NT2/D1 (cell line): ENCODE measurements at regions not wholly inside any gene's neighbourhood (a gene's known extent, or its start where the extent isn't known, plus 50 kb on each side); places are given as distances from the start of the nearest gene placed in this dataset.

Experiments
- DNase-seq: peaks from one replicate; pipeline ENCODE4 v3.0.0-alpha.2; 2011; ENCODE audit warnings: low read depth, low spot score
- H3K27me3 ChIP-seq: 2 replicates; pipeline ENCODE4 v1.6.0; 2011; ENCODE audit warnings: mild to moderate bottlenecking; ENCODE audit not compliant: insufficient read length, insufficient read depth
- H3K36me3 ChIP-seq: 2 replicates; pipeline ENCODE4 v1.6.1; 2011; ENCODE audit warnings: mild to moderate bottlenecking, low read length, mixed read lengths; ENCODE audit not compliant: insufficient read depth, insufficient read length
- H3K4me1 ChIP-seq: 2 replicates; pipeline ENCODE4 v1.5.1; 2011; ENCODE audit not compliant: insufficient read depth, insufficient read length
- H3K4me3 ChIP-seq: 2 replicates; pipeline ENCODE4 v1.5.1; 2011; ENCODE audit warnings: low read depth; ENCODE audit not compliant: insufficient read length
- H3K9ac ChIP-seq: 2 replicates; pipeline ENCODE4 v1.6.0; 2011; ENCODE audit warnings: low read depth; ENCODE audit not compliant: insufficient read length
- H3K9me3 ChIP-seq: 2 replicates; pipeline ENCODE4 v1.5.1; 2011; ENCODE audit warnings: mild to moderate bottlenecking, low read length; ENCODE audit not compliant: insufficient read depth
- SUZ12 ChIP-seq: IDR thresholded peaks from 2 replicates; pipeline ENCODE4 v1.6.1; 2011; ENCODE audit not compliant: insufficient read length, insufficient read depth; ENCODE audit errors: extremely low read depth
- YY1 ChIP-seq: IDR thresholded peaks from 2 replicates; pipeline ENCODE4 v1.6.1; 2011; ENCODE audit not compliant: insufficient read length, insufficient read depth
- ZNF274 ChIP-seq: IDR thresholded peaks from 2 replicates; pipeline ENCODE4 v1.6.1; 2011; ENCODE audit warnings: mild to moderate bottlenecking, low read depth, low read length

- no peaks in the 10 kb centered on the region for H3K36me3 ChIP-seq
- TF ChIP-seq YY1 (no peak), ZNF274 (no peak), SUZ12 (no peak)
- H3K9ac ChIP-seq = no peak overlapping the region
- no peaks in the 10 kb centered on the region for H3K27me3 ChIP-seq
- DNase-seq = no peak
- no peaks in the 10 kb centered on the region for H3K9me3 ChIP-seq
- no peaks in the 10 kb centered on the region for H3K4me1 ChIP-seq
- H3K4me3 ChIP-seq = no peak overlapping the region
Measured at GRCh38 chr2:144942516-144943256, 422.8 kb upstream of the ZEB2 start.

DNA sequence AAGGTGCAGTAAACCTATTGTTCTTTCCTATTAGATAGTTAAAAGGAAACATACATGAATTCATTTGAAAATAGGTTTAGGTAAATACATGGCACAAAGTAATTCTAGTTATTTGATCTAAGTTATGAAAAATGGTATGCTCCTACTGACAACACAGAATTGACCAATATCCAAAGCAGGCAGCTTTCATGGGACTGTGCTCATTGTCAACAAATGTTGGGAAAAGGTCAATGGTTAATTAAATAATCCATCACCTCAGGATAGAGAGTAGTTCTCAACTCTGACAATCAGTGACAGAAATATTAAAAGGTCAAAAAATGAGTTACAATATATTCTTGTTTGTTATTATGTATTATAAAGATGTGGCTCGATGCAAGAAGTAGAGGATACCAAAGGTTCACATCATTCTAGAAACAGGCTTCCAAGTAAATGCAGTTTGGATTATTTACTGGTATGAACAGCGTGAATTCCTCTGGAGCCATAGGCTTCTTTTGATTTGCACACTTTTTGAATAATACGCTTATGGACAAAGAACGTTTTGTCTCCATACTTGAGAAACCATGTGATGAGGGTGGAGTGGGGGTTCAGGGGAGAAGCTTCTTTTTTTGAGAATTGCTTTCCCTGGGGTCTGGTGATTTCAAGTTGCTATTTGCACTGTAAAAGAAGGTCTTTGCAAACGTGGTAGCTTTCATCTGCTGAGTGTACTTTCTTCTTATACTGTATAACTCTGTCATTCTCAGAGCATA, 422.0 kb upstream of the ZEB2 start:
- no peaks in the 10 kb centered on the region for H3K9me3 ChIP-seq
- TF ChIP-seq SUZ12 (no peak), YY1 (no peak), ZNF274 (no peak)
- no peaks in the 10 kb centered on the region for H3K27me3 ChIP-seq
- no peak for DNase-seq
- no peak overlapping the region for H3K9ac ChIP-seq
- no peaks in the 10 kb centered on the region for H3K4me1 ChIP-seq
- H3K36me3 ChIP-seq = no peaks in the 10 kb centered on the region
- no peak overlapping the region for H3K4me3 ChIP-seq

DNA sequence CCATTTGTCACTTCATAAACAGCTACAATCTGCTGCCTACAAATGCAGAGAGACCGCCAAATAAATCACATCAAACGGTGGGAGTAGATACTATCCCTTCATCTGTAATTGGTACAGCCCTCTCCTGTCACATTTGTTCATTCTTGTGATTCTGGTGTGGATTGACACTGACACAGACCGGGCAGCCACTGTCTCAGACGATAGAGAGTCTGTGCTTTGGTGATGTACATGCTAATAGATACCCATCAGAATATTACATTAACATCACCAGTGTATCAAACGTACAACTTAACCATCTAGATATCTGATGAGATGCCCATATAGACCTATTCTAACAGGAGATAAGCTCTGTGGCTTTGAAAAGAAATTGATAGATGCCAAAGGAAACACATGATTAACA, 419.7 kb upstream of the ZEB2 start:
- TF ChIP-seq ZNF274 (no peak), YY1 (no peak), SUZ12 (no peak)
- H3K9ac ChIP-seq = no peak overlapping the region
- H3K4me1 ChIP-seq = no peaks in the 10 kb centered on the region
- no peaks in the 10 kb centered on the region for H3K9me3 ChIP-seq
- no peaks in the 10 kb centered on the region for H3K36me3 ChIP-seq
- no peak for DNase-seq
- H3K27me3 ChIP-seq = no peaks in the 10 kb centered on the region
- H3K4me3 ChIP-seq = no peak overlapping the region

DNA sequence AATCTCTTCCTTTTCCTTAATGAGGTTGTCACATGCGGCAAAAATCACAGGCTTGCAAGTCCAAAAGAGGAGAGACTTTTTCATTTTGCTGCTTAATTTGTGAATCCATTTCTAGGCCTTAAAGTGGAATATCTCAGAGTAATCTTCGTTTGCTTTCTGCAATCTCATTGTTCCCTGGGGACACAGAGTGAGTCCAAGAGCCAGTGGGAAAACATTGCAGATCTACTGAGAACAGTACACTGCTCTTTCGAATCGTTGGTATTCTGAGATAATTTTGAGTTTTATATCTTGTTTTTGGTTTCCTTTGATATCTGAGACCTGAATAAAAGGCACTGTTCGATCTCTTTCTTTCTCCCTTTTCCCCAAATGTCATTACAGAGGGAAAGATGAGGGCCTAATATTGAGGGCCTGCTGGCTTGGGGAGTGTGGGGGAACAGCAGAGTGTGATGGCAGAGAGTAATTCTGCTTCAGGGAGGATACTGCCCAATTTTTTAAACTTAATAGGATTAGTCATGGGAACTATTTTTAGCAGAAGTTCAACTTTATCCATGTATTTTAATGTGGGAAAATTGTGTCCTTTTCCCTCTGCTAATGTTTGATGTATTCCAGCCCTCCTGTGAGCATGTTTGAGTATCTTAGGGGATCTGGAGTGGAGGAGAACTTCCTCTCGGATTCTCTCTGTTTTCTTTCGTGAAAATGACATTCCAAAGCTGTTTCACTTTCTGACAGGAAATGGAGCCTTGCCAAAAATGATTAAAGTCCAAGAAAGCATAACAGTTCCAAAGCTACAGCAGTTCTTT, 418.2 kb upstream of the ZEB2 start:
- Histone ChIP-seq H3K4me3 (no peak overlapping the region), H3K4me1 (no peaks in the 10 kb centered on the region), H3K27me3 (no peaks in the 10 kb centered on the region), H3K9ac (no peak overlapping the region), H3K9me3 (no peaks in the 10 kb centered on the region), H3K36me3 (no peaks in the 10 kb centered on the region)
- no peak for DNase-seq
- no peak for TF ChIP-seq SUZ12
- no peak for TF ChIP-seq YY1
- TF ChIP-seq ZNF274 = no peak

GRCh38 chr2:144937066-144937465, 417.1 kb upstream of the ZEB2 start:
- no peaks in the 10 kb centered on the region for H3K4me1 ChIP-seq

DNA sequence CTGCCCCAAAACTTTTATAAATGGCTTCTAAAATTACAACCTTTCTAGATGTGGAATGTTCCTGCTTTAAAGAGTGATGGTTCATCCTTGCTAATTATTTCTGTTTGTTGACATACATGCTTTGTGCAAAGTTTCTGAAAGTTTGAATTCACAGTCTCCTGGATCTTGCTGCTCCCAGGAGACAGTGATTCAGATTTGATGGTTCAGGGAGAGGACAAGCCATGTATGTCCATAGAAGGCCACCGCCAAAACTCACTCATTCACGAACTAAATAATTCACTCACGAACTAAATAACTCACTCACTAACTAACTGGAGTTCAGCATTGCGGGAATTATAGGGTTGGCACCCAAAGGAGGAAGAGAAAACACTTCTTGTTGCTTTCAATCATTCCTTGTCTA, 416.5 kb upstream of the ZEB2 start:
- Histone ChIP-seq H3K9me3 (no peaks in the 10 kb centered on the region), H3K4me3 (no peak overlapping the region), H3K9ac (no peak overlapping the region), H3K36me3 (no peaks in the 10 kb centered on the region), H3K27me3 (no peaks in the 10 kb centered on the region), H3K4me1 (no peaks in the 10 kb centered on the region)
- DNase-seq = no peak
- TF ChIP-seq YY1 (no peak), ZNF274 (no peak), SUZ12 (no peak)

More at GRCh38 chr2:144937066-144937465, 417.1 kb upstream of the ZEB2 start:
- no peak for TF ChIP-seq SUZ12
- TF ChIP-seq YY1 = no peak
- no peak for TF ChIP-seq ZNF274
- Histone ChIP-seq H3K9me3 (no peaks in the 10 kb centered on the region), H3K9ac (no peak overlapping the region), H3K4me3 (no peak overlapping the region), H3K27me3 (no peaks in the 10 kb centered on the region), H3K36me3 (no peaks in the 10 kb centered on the region)
- DNase-seq = no peak

DNA sequence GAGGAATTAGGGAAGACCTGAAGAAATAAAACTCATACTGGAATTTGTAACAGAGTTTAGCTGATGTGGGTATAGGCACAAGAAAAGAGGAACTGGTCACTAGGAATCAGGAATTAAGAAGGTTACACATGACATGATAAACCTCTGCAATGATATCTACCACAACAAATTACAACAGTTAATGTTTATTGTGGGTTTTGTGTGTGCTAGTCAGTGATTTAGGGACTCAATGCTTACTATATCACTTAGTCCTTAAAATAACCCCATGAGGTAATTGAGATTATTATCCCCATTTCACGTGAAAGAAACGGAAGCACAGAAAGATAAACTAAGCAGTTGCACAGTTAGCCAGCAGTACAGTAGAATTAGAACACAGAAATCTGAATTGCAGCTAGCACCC, 415.8 kb upstream of the ZEB2 start:
- TF ChIP-seq ZNF274 (no peak), YY1 (no peak), SUZ12 (no peak)
- no peak for DNase-seq
- H3K36me3 ChIP-seq = no peaks in the 10 kb centered on the region
- H3K4me3 ChIP-seq = no peak overlapping the region
- no peaks in the 10 kb centered on the region for H3K27me3 ChIP-seq
- H3K4me1 ChIP-seq = no peaks in the 10 kb centered on the region
- no peak overlapping the region for H3K9ac ChIP-seq
- H3K9me3 ChIP-seq = no peaks in the 10 kb centered on the region
